Renal pelvis (tissue), 1 donor: ENCODE measurements at regions not wholly inside any gene's neighbourhood (a gene's known extent, or its start where the extent isn't known, plus 50 kb on each side); places are given as distances from the start of the nearest gene placed in this dataset.
"Not testable (repeated sequence)": the region's sequence is repeated elsewhere in the genome, so short reads cannot be mapped to it uniquely, and the experiment has no call there.

Source experiments
- DNase-seq: peaks from one replicate; pipeline ENCODE4 v3.0.0-alpha.2; 2013

- DNase-seq = no peak
Measured at GRCh38 chrX:65883556-65883955, 156.3 kb downstream of the VSIG4 start.

- DNase-seq = no peak
Measured at GRCh38 chrX:65879977-65880799, 159.7 kb downstream of the VSIG4 start.

DNA sequence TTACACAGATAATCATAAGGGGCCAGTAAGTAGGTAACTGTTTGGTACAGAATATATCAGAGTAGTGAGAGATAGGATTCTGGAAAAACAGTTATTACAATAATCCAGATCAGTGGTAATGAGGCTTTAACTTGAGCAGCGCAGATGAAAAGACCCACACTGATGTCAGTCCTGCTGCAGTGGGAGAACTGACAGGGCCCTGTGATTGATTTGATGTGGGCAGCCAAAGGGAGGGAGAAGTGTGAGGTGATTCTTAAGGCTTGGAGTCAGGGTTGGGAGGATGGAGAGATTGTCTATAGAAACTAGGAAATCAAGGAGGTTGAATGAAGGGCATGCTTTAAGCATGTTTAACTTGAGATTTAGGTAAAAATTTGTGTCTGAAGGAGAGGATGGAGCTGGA, 161.4 kb downstream of the VSIG4 start:
- DNase-seq = no peak

GRCh38 chrX:65877953-65878352, 161.9 kb downstream of the VSIG4 start:
- no peak for DNase-seq

GRCh38 chrX:65875614-65876013, 164.3 kb downstream of the VSIG4 start:
- not testable (repeated sequence) for DNase-seq

DNA sequence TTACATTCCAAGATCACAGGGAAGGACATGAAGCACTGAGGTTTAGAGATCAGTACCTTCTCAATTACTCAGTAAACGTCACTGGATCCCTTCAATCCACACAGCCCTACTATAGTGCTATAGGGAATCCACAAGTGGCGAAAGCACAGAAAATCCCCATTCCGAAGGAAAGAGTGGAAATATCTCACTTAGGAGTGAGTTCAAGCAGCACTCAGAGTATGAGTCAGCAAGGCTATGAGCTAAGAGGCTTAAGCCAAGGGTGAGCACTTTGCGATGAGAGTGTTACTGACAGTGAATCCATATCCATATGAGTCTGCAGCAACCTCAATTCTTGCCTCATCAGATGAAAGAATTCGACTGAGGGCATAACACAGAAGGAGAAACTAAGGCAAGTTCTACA, 165.1 kb downstream of the VSIG4 start:
- no peak for DNase-seq

GRCh38 chrX:65874110-65874509, 165.8 kb downstream of the VSIG4 start:
- DNase-seq = no peak

GRCh38 chrX:65873385-65873784, 166.5 kb downstream of the VSIG4 start:
- DNase-seq = no peak

DNA sequence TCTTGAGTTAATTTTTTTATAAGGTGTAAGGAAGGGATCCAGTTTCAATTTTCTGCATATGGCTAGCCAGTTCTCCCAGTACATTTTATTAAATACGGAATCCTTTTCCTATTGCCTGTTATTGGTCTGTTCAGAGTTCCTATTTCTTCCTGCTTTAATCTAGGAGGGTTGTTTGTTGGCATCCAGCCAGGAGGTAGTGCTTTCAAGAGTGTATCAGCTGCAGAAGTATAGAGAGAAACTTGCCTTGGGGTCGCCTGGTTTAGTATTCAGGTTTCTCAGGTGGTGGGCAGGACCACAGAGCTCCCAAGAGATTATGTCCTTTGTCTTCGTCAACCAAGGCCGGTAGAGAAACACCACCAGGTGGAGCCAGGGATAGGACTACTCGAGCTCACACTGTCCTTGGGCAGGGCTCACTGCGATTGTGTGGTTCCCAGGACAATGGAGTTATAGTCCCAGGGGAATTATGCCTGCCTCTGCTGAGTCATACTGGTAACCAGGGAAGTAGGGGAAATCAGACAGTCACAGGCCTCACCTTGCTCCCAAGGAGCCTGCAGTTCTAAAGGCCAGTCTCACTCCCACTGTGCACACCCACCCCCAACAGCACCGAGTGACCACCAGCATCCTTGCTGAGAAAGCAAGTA, 168.1 kb downstream of the VSIG4 start:
- no peak for DNase-seq

DNA sequence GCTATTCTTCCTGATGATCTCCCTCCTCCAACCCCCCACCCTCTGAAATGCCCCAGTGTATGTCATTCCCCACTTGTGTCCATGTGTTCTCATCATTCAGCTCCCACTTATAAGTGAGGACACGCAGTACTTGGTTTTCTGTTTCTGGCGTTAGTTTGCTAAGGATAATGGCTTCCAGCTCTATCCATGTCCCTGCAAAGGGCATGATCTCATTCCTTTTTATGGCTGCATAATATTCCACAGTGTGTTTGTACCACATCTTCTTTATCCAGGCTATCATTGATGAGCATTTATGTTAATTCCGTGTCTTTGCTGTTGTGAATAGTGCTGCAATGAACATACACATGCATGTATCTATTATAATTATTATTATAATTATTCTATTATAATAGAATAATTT, 169.3 kb downstream of the VSIG4 start:
- not testable (repeated sequence) for DNase-seq

DNA sequence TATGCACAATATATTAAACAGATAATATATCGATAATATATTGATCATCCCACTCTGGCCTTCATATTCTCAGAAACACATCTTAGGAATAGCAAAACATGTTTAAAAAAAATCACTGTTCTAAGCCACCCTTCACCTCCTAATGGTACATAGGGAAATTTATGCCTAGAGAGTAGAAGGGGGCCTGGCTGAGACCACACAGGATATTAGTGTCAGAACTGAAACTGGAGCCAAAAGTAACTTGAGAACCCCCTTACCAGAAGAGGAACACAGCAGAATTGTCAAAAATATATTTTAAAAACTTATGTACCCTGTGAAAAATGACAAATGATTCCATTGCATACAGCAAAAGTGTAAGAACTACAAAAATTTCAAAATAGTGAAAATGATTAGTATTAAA, 173.1 kb downstream of the VSIG4 start:
- no peak for DNase-seq

- no peak for DNase-seq
Measured at GRCh38 chrX:65866146-65866545, 173.7 kb downstream of the VSIG4 start.

GRCh38 chrX:65862638-65863037, 177.2 kb downstream of the VSIG4 start:
- DNase-seq = no peak

GRCh38 chrX:65859299-65859698, 180.6 kb downstream of the VSIG4 start:
- no peak for DNase-seq

GRCh38 chrX:65854437-65854836, 185.4 kb downstream of the VSIG4 start:
- DNase-seq = not testable (repeated sequence)

DNA sequence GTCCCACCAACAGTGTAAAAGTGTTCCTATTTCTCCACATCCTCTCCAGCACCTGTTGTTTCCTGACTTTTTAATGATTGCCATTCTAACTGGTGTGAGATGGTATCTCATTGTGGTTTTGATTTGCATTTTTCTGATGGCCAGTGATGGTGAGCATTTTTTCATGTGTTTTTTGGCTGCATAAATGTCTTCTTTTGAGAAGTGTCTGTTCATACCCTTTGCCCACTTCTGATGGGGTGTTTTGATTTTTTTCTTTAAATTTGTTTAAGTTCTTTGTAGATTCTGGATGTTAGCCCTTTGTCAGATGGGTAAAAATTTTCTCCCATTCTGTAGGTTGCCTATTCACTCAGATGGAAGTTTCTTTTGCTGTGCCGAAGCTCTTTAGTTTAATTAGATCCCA, 183.9 kb downstream of the MSN start:
- not testable (repeated sequence) for DNase-seq

GRCh38 chrX:65850821-65851220, 183.4 kb downstream of the MSN start:
- not testable (repeated sequence) for DNase-seq

GRCh38 chrX:65846974-65847373, 179.5 kb downstream of the MSN start:
- no peak for DNase-seq

- DNase-seq = no peak
Measured at GRCh38 chrX:65841263-65841662, 173.8 kb downstream of the MSN start.

DNA sequence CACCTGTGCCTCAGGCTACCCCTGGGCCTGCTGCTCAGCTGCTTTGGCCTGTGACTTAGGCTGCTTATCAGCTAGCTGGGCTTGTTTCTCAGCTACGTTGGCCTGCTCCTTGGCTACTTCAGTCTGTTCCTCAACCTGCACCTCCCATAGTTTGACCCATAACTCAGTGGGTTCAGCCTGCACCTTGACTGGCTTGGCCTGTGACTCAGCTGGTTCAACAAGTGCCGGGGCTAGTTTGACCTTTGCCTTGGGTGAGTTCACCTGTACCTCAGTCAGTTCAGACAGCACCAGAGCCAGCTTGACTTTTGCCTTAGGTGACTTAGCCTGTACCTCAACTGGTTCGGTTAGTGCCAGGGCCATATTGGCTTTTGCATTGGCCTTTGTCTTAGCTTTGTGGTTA, 171.2 kb downstream of the MSN start:
- no peak for DNase-seq

DNA sequence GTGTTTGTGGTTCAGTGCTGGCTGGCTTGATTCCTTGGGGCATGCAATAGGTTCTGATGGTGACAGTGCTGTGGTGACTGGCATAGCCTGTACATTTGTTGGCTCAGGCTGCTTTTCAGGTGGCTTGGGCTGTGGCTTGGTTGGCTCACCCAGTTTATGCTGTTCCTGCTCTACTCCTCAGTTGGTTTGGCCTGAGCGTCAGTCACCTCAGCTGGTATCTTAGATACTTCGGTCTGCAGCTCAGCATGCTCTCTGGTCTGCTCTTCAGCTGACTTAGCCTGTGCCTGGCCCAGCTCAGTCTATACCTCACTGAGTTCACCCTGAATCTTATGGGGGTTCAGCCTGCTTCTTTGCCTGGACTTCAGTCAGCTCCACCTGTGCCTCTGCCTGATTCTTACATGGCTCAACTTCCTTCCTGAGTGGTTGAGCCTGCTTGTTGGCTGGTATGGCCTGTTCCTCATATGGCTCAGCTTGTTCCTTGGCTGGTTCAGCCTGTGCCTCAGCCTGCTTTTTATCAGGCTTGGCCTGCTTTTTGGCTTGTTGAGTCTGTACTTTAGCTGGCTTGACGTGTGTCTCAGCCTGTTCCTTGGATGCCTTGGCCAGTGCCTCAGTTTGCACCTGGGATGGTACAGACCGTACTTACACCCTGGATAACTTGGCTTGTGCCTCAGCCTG, 170.6 kb downstream of the MSN start:
- DNase-seq = no peak

DNA sequence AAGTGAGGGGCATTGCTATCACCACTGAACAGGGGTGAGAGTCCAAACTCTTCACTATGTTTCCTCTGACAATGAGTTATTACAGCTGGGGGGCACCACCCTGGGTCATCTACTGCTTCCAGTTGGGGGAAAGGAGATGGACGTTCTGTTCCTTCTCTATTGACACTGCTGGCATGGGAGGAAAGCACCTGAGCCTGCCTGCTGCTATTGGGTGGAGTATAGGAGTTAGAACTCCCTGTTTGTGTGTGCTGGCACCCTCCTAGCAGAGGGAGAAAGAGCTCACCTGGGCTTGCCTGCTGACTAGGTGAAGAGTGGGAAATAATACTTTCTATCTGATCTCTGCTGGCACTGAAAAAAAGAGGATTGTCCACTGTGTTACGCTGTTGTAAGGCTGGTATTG, 163.8 kb downstream of the MSN start:
- no peak for DNase-seq

- DNase-seq = no peak
Measured at GRCh38 chrX:65828599-65828998, 161.1 kb downstream of the MSN start.
